ENCODE measurements at regions not wholly inside any gene's neighbourhood (a gene's known extent, or its start where the extent isn't known, plus 50 kb on each side); places are given as distances from the start of the nearest gene placed in this dataset.
"Not testable (repeated sequence)": the region's sequence is repeated elsewhere in the genome, so short reads cannot be mapped to it uniquely, and the experiment has no call there.

- no peak for DNase-seq (ENCODE audit: low read depth)
These were observed 199.3 kb upstream of the AUTS2 start for GRCh38 chr7:69398986-69399385.

GRCh38 chr7:69399401-69399800, 198.9 kb upstream of the AUTS2 start:
- DNase-seq (ENCODE audit: low read depth): no peak

- no peak for DNase-seq (ENCODE audit: low read depth)
These were observed 195.6 kb upstream of the AUTS2 start for GRCh38 chr7:69402696-69403095.

DNA sequence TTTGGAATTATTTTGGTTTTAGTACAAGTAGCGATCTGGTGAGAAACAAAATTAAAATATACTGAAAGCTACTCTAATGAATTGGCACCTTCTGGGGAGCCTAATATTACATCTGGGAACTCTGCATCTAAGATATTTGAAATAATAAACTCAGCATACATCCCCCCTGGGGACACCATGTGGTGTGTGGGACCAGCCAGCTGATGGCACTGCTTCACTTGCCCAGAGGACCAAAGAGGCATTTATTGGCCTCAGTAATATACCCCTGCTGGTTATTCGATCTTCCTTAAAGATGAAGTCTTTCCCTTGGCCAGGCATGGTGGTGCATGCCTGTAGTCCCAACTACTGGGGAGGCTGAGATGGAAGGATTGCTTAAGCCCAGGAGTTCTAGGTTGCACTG, 195.1 kb upstream of the AUTS2 start:
- no peak for DNase-seq (ENCODE audit: low read depth)

- no peak for DNase-seq (ENCODE audit: low read depth)
These were observed 187.3 kb upstream of the AUTS2 start for GRCh38 chr7:69411018-69411417.

GRCh38 chr7:69411466-69411865, 186.8 kb upstream of the AUTS2 start:
- DNase-seq (ENCODE audit: low read depth): no peak

GRCh38 chr7:69412331-69413146, 185.7 kb upstream of the AUTS2 start:
- no peak for DNase-seq (ENCODE audit: low read depth)

DNA sequence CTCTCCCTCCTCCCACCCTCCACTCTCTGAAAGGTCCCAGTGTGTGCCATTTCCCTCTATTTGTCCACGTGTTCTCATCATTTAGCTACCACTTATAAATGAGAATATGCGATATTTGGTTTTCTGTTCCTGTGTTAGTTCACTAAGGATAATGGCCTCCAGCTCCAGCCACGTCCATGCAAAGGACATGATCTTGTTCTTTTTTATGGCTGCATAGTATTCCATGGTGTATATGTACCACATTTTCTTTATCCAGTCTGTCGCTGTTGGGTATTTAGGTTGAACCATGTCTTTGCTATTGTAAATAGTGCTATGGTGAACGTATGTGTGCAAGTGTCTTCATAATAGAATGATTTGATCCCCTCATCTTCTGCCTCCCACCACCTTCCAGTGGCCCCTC, 183.7 kb upstream of the AUTS2 start:
- no peak for DNase-seq (ENCODE audit: low read depth)

DNA sequence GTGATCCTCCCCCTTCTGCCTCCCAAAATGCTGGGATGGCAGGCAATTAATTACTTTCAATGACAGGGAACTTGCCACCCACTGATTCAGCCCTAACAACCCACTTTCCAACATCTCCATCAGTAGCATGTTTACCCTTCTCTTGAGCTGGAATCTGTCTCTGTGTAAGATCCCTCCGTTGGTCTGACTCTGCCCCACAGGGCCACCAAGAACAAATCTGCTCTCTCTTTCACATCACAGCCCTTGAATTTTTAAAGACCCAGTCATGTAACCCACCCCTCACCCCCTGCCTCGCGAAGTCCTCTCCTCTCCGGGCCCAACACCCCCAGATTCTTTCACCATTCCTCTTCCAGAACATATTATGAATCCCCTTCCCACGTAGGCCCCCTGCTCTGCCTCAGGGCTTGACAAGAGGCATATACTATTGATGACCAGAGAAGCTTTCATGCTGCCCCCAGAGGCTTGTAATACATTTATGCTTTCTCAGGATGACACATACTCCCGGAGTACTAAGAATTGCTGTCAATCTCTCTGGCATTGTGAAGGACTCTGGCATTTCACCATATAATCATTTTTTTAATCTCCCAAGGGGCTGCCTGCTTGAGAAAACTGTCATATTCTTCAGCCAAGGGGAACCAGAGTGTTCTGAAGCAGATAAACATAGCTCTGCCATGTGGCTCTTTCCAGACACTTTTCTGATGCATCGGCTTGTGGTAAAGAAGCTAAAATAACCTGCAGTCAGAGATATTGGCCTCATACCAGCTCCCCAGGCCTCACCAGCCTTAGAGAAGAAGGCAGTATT, 179.2 kb upstream of the AUTS2 start:
- DNase-seq (ENCODE audit: low read depth): no peak

DNA sequence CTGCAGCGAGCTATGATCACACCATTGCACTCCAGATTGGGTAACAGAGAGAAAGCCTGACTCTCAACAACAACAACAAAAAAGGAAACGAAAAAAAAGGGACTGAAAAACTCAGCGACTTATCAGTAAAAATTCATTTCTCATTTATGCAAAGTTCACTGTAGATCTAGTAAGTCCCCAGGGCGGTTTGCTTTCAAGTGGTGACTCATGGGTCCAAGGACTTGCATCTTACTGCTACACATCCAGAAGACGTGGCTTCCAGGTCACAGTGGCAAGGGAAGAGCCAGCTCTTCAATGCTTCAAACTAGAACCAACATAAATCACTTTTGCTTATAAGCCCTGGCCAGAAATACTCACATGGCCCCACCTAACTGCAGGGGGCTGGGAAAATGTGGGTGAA, 178.3 kb upstream of the AUTS2 start:
- DNase-seq (ENCODE audit: low read depth): no peak

DNA sequence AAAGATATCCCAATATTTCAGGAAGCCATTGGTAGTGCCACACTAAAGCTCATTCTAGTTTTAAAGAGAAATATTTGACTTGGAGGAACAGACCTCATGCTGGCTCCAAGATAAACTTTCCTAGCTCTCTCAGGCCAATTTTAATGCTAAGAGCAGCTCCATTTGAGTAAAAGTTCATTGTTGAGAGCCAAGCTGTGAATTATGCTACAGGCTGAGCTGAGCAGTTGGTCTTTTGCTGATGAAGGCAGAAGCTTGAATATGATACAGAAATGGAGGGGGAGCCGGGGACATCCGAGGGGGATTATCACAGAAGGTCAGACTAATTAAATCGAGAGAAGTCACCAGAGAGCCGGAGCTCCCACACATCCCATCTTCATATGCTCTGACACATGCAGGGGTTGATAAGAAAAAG, 175.7 kb upstream of the AUTS2 start:
- no peak for DNase-seq (ENCODE audit: low read depth)

DNA sequence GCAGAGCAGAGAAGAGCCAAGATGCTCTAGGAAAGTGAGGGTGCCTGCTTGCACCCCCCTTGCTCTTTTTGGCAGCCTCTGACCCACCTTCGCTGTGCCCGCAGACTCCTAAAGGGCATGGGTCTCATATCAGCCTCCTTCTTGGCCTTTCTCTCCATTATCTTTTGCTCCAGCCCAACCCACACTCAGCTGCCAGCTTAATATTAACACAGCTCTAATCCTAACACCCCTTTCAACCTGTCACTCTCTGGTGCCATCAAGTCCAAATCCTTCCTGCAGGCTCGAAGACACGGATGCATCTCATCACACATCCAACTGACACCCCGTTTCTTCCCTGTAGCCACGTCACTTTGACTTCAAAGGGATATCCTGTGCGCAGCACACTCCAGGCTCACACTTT, 171.6 kb upstream of the AUTS2 start:
- no peak for DNase-seq (ENCODE audit: low read depth)

- DNase-seq (ENCODE audit: low read depth): no peak
These were observed 170.2 kb upstream of the AUTS2 start for GRCh38 chr7:69428089-69428488.

DNA sequence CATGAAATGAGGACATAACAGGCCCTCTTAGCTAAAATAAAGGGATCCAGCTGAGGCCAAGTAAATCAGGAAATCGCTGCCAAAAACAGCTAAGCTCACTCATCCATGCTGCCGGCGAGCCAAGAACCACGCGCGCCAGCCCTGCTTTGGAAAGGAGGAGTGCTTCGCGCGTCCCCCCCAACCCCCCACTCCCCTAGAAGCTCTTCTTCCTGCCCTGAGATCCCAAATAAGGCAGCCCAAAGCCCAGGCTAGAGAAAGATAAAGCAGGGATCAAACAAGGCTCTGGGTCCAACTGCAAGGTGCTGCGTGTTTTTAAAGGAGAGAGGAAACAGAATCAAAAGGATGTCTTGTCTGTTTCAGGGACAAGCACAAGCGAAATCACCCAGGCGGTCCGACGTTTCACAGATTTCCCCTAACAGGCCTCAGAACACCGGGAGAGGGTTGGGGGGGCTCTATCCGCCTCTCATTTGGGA, 168.3 kb upstream of the AUTS2 start:
- peak; percentile 82 for DNase-seq (ENCODE audit: low read depth)

DNA sequence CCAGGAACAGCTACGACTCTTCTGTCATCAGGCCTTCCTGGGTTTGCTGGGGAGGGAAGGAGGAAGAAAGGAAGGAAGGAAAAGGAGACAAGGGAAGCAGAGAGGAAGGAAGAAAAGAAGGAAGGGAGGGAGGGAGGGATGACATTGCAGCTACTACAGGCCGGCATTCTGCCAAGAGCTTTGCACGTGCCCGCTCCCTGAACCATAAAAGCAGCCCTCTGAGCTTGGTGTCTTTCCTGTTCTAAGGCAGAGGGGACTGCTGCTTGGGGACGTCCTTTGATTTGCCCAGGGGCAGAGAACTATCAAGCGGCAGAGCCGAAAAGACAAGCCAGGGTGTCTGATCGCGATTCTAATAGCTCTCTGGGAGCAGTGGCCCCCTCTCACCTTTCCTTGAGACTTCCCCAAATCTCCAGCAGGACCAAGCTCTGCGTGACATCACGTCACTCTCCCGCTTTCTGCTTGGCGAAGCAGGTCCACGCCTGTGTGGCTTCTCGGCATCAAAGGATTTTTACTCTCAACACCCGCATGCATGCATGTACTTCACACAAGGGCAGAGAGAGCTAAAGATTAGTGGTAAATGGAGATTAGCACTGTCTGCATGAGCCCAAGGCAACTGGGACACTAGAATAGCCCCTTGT, 167.8 kb upstream of the AUTS2 start:
- no peak for DNase-seq (ENCODE audit: low read depth)

DNA sequence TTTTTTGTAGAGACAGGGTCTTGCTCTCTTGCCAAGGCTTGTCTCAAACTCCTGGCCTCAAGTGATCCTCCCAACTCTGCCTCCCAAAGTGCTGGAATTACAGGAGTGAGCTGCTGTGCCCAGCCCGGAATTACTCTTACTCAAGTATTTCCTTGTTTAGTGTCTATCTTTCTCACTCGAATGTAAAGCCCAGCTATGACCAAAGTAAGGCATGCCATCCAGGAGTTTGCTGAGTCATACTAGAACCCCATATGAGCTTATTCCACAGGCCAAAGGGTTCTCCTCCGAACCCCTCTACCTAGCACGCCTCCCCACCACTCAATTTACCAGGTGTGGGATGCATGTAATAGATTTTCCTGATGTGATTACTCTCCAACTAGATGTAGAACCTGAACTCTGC, 166.6 kb upstream of the AUTS2 start:
- DNase-seq (ENCODE audit: low read depth): no peak

- not testable (repeated sequence) for DNase-seq (ENCODE audit: low read depth)
These were observed 166.0 kb upstream of the AUTS2 start for GRCh38 chr7:69432276-69432675.

DNA sequence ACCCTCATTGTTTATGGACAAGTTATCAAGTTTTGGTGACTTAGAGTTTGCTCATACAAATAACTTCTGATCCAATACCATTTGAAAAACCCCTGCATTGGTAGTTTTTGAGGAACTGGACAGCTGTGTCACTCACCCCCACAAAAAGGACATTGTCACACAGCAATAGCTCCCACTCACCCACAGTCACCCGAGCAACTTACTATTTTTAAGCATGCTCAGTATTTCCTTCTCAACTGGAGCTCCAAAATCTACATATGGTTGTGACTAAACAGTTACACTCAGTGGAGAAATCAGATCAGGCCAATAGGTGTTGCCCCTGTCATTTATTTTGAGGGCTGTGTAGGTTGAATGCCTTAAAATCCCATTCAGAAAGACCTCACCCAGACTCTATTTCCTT, 165.2 kb upstream of the AUTS2 start:
- DNase-seq (ENCODE audit: low read depth): no peak

GRCh38 chr7:69434398-69434815, 163.9 kb upstream of the AUTS2 start:
- DNase-seq (ENCODE audit: low read depth): no peak

DNA sequence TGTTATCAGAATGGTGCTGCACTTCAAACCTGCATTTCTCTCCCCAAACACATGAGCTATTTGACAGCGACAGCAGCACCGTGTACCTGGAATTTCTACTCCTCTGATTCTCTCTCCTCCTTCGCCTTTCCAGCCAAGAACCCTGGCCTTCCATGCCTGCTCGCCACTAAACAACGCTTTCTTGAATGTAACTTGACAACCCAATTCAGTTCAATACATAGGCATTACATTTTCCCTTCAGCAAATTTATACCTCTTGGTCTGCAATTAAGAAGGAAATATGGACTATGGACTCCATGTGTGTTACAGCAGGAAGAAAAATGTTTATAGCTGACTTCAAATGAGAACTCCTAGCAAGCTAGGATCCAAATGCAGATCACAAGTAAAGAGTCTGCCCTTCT, 162.6 kb upstream of the AUTS2 start:
- no peak for DNase-seq (ENCODE audit: low read depth)

- DNase-seq (ENCODE audit: low read depth): no peak
These were observed 161.3 kb upstream of the AUTS2 start for GRCh38 chr7:69436946-69437345.

- DNase-seq (ENCODE audit: low read depth): no peak
These were observed 159.5 kb upstream of the AUTS2 start for GRCh38 chr7:69438584-69439412.

Measured in fibroblast of the conjunctiva (primary cell).